Duodenal mucosa (tissue), 2 donors: ENCODE measurements at regions not wholly inside any gene's neighbourhood (a gene's known extent, or its start where the extent isn't known, plus 50 kb on each side); places are given as distances from the start of the nearest gene placed in this dataset.

Source experiments
- H3K27ac ChIP-seq: one replicate; pipeline ENCODE4 v1.7.0; 2013; ENCODE audit warnings: low read depth, low read length
- H3K27me3 ChIP-seq, 2 donors: one replicate each; pipeline ENCODE4 v1.7.0; 2013; ENCODE audit warnings: low read length in 2 of 2, control low read depth in 1 of 2; ENCODE audit not compliant: insufficient read depth in 2 of 2, control insufficient read depth in 1 of 2
- H3K36me3 ChIP-seq, 2 donors: one replicate each; pipeline ENCODE4 v1.7.0; 2013; ENCODE audit warnings: low read length in 2 of 2, control low read depth in 1 of 2; ENCODE audit not compliant: insufficient read depth in 2 of 2, control insufficient read depth in 1 of 2
- H3K4me1 ChIP-seq, 2 donors: one replicate each; pipeline ENCODE4 v1.7.0; 2013; ENCODE audit warnings: low read length in 2 of 2, control low read depth in 1 of 2; ENCODE audit not compliant: insufficient read depth in 2 of 2, control insufficient read depth in 1 of 2
- H3K4me3 ChIP-seq, 2 donors: one replicate each; pipeline ENCODE4 v1.7.0; 2013; ENCODE audit warnings: low read length in 2 of 2, low read depth in 1 of 2
- H3K9ac ChIP-seq, 2 donors: one replicate each; pipeline ENCODE4 v1.7.0; 2013; ENCODE audit warnings: low read length in 2 of 2, low read depth in 1 of 2
- H3K9me3 ChIP-seq, 2 donors: one replicate each; pipeline ENCODE4 v1.7.0; 2013; ENCODE audit warnings: low read length in 2 of 2, control low read depth in 1 of 2; ENCODE audit not compliant: control insufficient read depth in 1 of 2

- Histone ChIP-seq H3K9ac (no peak overlapping the region), H3K4me3 (no peak overlapping the region), H3K27ac (no peak overlapping the region), H3K27me3 (no peaks in the 10 kb centered on the region), H3K4me1 (no peaks in the 10 kb centered on the region), H3K9me3 (peaks cover 0 to 8% of the 10 kb centered on the region in 2 donors), H3K36me3 (no peaks in the 10 kb centered on the region)
Measured at GRCh38 chr10:7092603-7093002, 318.2 kb downstream of the SFMBT2 start.

- Histone ChIP-seq H3K9me3 (peaks cover 0 to 8% of the 10 kb centered on the region in 2 donors), H3K36me3 (no peaks in the 10 kb centered on the region), H3K4me1 (peaks cover 0 to 6% of the 10 kb centered on the region in 2 donors), H3K27me3 (no peaks in the 10 kb centered on the region), H3K9ac (no peak overlapping the region), H3K27ac (no peak overlapping the region), H3K4me3 (no peak overlapping the region)
Measured at GRCh38 chr10:7090529-7090928, 320.3 kb downstream of the SFMBT2 start.

- no peak overlapping the region for H3K4me3 ChIP-seq
- peaks cover 0 to 3% of the 10 kb centered on the region in 2 donors for H3K27me3 ChIP-seq
- H3K9me3 ChIP-seq = peaks cover 0 to 8% of the 10 kb centered on the region in 2 donors
- H3K27ac ChIP-seq = no peak overlapping the region
- no peaks in the 10 kb centered on the region for H3K36me3 ChIP-seq
- H3K9ac ChIP-seq = no peak overlapping the region
- H3K4me1 ChIP-seq = peaks cover 0 to 6% of the 10 kb centered on the region in 2 donors
Measured at GRCh38 chr10:7085913-7086589, 324.8 kb downstream of the SFMBT2 start.

GRCh38 chr10:7085147-7085912 is 325.5 kb downstream of the SFMBT2 start:
- Histone ChIP-seq H3K27ac (no peak overlapping the region), H3K9ac (no peak overlapping the region), H3K4me3 (no peak overlapping the region), H3K4me1 (peaks cover 0 to 6% of the 10 kb centered on the region in 2 donors), H3K36me3 (no peaks in the 10 kb centered on the region), H3K9me3 (peaks cover 0 to 5% of the 10 kb centered on the region in 2 donors), H3K27me3 (peaks cover 0 to 3% of the 10 kb centered on the region in 2 donors)

- H3K36me3 ChIP-seq = no peaks in the 10 kb centered on the region
- peaks cover 0 to 6% of the 10 kb centered on the region in 2 donors for H3K4me1 ChIP-seq
- H3K9ac ChIP-seq = no peak overlapping the region
- H3K27me3 ChIP-seq = peaks cover 0 to 3% of the 10 kb centered on the region in 2 donors
- no peak overlapping the region for H3K4me3 ChIP-seq
- peaks cover 0 to 2% of the 10 kb centered on the region in 2 donors for H3K9me3 ChIP-seq
- H3K27ac ChIP-seq = no peak overlapping the region
Measured at GRCh38 chr10:7084280-7085005, 326.4 kb downstream of the SFMBT2 start.

- H3K27me3 ChIP-seq = peaks cover 0 to 3% of the 10 kb centered on the region in 2 donors
- no peaks in the 10 kb centered on the region for H3K9me3 ChIP-seq
- no peak overlapping the region for H3K4me3 ChIP-seq
- H3K36me3 ChIP-seq = no peaks in the 10 kb centered on the region
- no peak overlapping the region for H3K9ac ChIP-seq
- H3K27ac ChIP-seq = no peak overlapping the region
- peaks cover 0 to 6% of the 10 kb centered on the region in 2 donors for H3K4me1 ChIP-seq
Measured at GRCh38 chr10:7082967-7083366, 327.9 kb downstream of the SFMBT2 start.

- no peaks in the 10 kb centered on the region for H3K36me3 ChIP-seq
- H3K9ac ChIP-seq = no peak overlapping the region
- no peak overlapping the region for H3K4me3 ChIP-seq
- no peaks in the 10 kb centered on the region for H3K4me1 ChIP-seq
- no peak overlapping the region for H3K27ac ChIP-seq
- no peaks in the 10 kb centered on the region for H3K9me3 ChIP-seq
- no peaks in the 10 kb centered on the region for H3K27me3 ChIP-seq
Measured at GRCh38 chr10:7077880-7078279, 333.0 kb downstream of the SFMBT2 start.

- H3K36me3 ChIP-seq = no peaks in the 10 kb centered on the region
- no peak overlapping the region for H3K27ac ChIP-seq
- H3K4me3 ChIP-seq = no peak overlapping the region
- H3K4me1 ChIP-seq = no peaks in the 10 kb centered on the region
- H3K27me3 ChIP-seq = no peaks in the 10 kb centered on the region
- H3K9ac ChIP-seq = no peak overlapping the region
- H3K9me3 ChIP-seq = peaks cover 3 to 7% of the 10 kb centered on the region in 2 donors
Measured at GRCh38 chr10:7075851-7076250, 335.0 kb downstream of the SFMBT2 start.

- H3K27me3 ChIP-seq = no peaks in the 10 kb centered on the region
- H3K36me3 ChIP-seq = no peaks in the 10 kb centered on the region
- H3K4me3 ChIP-seq = no peak overlapping the region
- no peaks in the 10 kb centered on the region for H3K4me1 ChIP-seq
- H3K9ac ChIP-seq = no peak overlapping the region
- peaks cover 3 to 13% of the 10 kb centered on the region in 2 donors for H3K9me3 ChIP-seq
- no peak overlapping the region for H3K27ac ChIP-seq
Measured at GRCh38 chr10:7075110-7075509, 335.7 kb downstream of the SFMBT2 start.

- Histone ChIP-seq H3K36me3 (no peaks in the 10 kb centered on the region), H3K27me3 (no peaks in the 10 kb centered on the region), H3K9me3 (peaks cover 3 to 16% of the 10 kb centered on the region in 2 donors), H3K4me1 (no peaks in the 10 kb centered on the region), H3K27ac (no peak overlapping the region), H3K4me3 (no peak overlapping the region), H3K9ac (no peak overlapping the region)
Measured at GRCh38 chr10:7071421-7071820, 339.4 kb downstream of the SFMBT2 start.
